Neural cell (in vitro differentiated cells): ENCODE measurements at regions not wholly inside any gene's neighbourhood (a gene's known extent, or its start where the extent isn't known, plus 50 kb on each side); places are given as distances from the start of the nearest gene placed in this dataset.

Source experiments
- CTCF ChIP-seq: fragments of 450-650 bp; IDR thresholded peaks from 2 replicates; pipeline ENCODE4 v1.5.1; 2014; ENCODE audit warnings: antibody characterized with exemption, mild to moderate bottlenecking, moderate library complexity; ENCODE audit not compliant: poor library complexity, severe bottlenecking
- EZH2 ChIP-seq: fragments of 200-600, 300-800 bp; shearing (Covaris generic), sonication (generic); IDR thresholded peaks from 2 replicates; pipeline ENCODE4 v1.6.1; 2014; ENCODE audit warnings: antibody characterized with exemption, low read length, borderline replicate concordance, mild to moderate bottlenecking; ENCODE audit not compliant: insufficient read depth, poor library complexity, severe bottlenecking
- POLR2AphosphoS5 ChIP-seq: IDR thresholded peaks from 2 replicates; pipeline ENCODE4 v1.6.1; 2012
- REST ChIP-seq: IDR thresholded peaks from 2 replicates; pipeline ENCODE4 v1.6.1; 2012; ENCODE audit warnings: borderline replicate concordance
- SMC3 ChIP-seq: fragments of 450-650 bp; conservative IDR thresholded peaks from 2 replicates; pipeline ENCODE4 v1.6.1; 2014; ENCODE audit warnings: antibody characterized with exemption, mild to moderate bottlenecking, moderate library complexity; ENCODE audit not compliant: poor library complexity

GRCh38 chr17:70271672-70272071 lies 102.3 kb downstream of the KCNJ2 start:
- TF ChIP-seq CTCF (no peak), POLR2AphosphoS5 (no peak), REST (no peak), SMC3 (no peak), EZH2 (no peak)
